NCI-H446 (cell line): ENCODE measurements at regions not wholly inside any gene's neighbourhood (a gene's known extent, or its start where the extent isn't known, plus 50 kb on each side); places are given as distances from the start of the nearest gene placed in this dataset.
"Not testable (repeated sequence)": the region's sequence is repeated elsewhere in the genome, so short reads cannot be mapped to it uniquely, and the experiment has no call there.

Experiments used
- DNase-seq, 2 experiments: peaks; one replicate each; lab custom pipeline; 2025; lab: John Stamatoyannopoulos, UW

- peak in 1 of 2 experiments; percentile 48 for DNase-seq
Observed at GRCh38 chr11:91156041-91156440, 933.2 kb upstream of the CHORDC1 start.

GRCh38 chr11:91147885-91148284, 925.0 kb upstream of the CHORDC1 start:
- DNase-seq = no peak

GRCh38 chr11:91141655-91142054, 918.8 kb upstream of the CHORDC1 start:
- no peak for DNase-seq

- DNase-seq = no peak
Observed at GRCh38 chr11:91136631-91137030, 913.8 kb upstream of the CHORDC1 start.

GRCh38 chr11:91133361-91133760, 910.5 kb upstream of the CHORDC1 start:
- no peak for DNase-seq

- DNase-seq = no peak
Observed at GRCh38 chr11:91129596-91129995, 906.7 kb upstream of the CHORDC1 start.

- no peak for DNase-seq
Observed at GRCh38 chr11:91124363-91124762, 901.5 kb upstream of the CHORDC1 start.

- DNase-seq = no peak
Observed at GRCh38 chr11:91115116-91115515, 892.3 kb upstream of the CHORDC1 start.

GRCh38 chr11:91104237-91104636, 881.4 kb upstream of the CHORDC1 start:
- DNase-seq = no peak

- DNase-seq = no peak
Observed at GRCh38 chr11:91100427-91100826, 877.6 kb upstream of the CHORDC1 start.

GRCh38 chr11:91097083-91097482, 874.2 kb upstream of the CHORDC1 start:
- no peak for DNase-seq

GRCh38 chr11:91093141-91093540, 870.3 kb upstream of the CHORDC1 start:
- no peak for DNase-seq

- DNase-seq = no peak
Observed at GRCh38 chr11:91091563-91091962, 868.7 kb upstream of the CHORDC1 start.

GRCh38 chr11:91086028-91086427, 863.2 kb upstream of the CHORDC1 start:
- DNase-seq = no peak

- DNase-seq = no peak
Observed at GRCh38 chr11:91082255-91082654, 859.4 kb upstream of the CHORDC1 start.

GRCh38 chr11:91081440-91082043, 858.7 kb upstream of the CHORDC1 start:
- DNase-seq = peak in 1 of 2 experiments; percentile 44

- DNase-seq = no peak
Observed at GRCh38 chr11:91078221-91078620, 855.4 kb upstream of the CHORDC1 start.

- DNase-seq = no peak
Observed at GRCh38 chr11:91075032-91075695, 852.3 kb upstream of the CHORDC1 start.

GRCh38 chr11:91067666-91068065, 844.8 kb upstream of the CHORDC1 start:
- DNase-seq = no peak

- DNase-seq = peak in 1 of 2 experiments; percentile 33
Observed at GRCh38 chr11:91066456-91067047, 843.7 kb upstream of the CHORDC1 start.

- DNase-seq = not testable (repeated sequence)
Observed at GRCh38 chr11:91063399-91063798, 840.5 kb upstream of the CHORDC1 start.

GRCh38 chr11:91047882-91048281, 825.0 kb upstream of the CHORDC1 start:
- no peak for DNase-seq

GRCh38 chr11:91046261-91046660, 823.4 kb upstream of the CHORDC1 start:
- DNase-seq = no peak
